Mesenchymal stem cell (in vitro differentiated cells and primary cell): ENCODE measurements at regions not wholly inside any gene's neighbourhood (a gene's known extent, or its start where the extent isn't known, plus 50 kb on each side); places are given as distances from the start of the nearest gene placed in this dataset.

Experiments used
- DNase-seq: peaks from one replicate; pipeline ENCODE4 v3.0.0-alpha.2; 2013
- H2AFZ ChIP-seq: one replicate; pipeline ENCODE4 v1.6.1; 2013; ENCODE audit warnings: low read depth, mild to moderate bottlenecking, control low read depth, inconsistent platforms, low read length, moderate library complexity
- H2AK5ac ChIP-seq: 2 replicates; pipeline ENCODE4 v1.6.1; 2013; ENCODE audit warnings: low read length, moderate library complexity, mild to moderate bottlenecking, inconsistent platforms; ENCODE audit not compliant: severe bottlenecking
- H2BK120ac ChIP-seq: one replicate; pipeline ENCODE4 v1.6.1; 2013; ENCODE audit warnings: low read depth, mild to moderate bottlenecking, inconsistent platforms, low read length, moderate library complexity
- H2BK12ac ChIP-seq, 2 experiments: one replicate each; pipeline ENCODE4 v1.6.1; 2013; ENCODE audit warnings: inconsistent platforms in 2 of 2, low read length in 2 of 2, mild to moderate bottlenecking in 2 of 2, moderate library complexity in 2 of 2, control low read depth in 1 of 2
- H2BK15ac ChIP-seq: one replicate; pipeline ENCODE4 v1.6.1; 2013; ENCODE audit warnings: mild to moderate bottlenecking, low read depth, inconsistent platforms; ENCODE audit not compliant: poor library complexity, severe bottlenecking
- H2BK5ac ChIP-seq: 2 replicates; pipeline ENCODE4 v1.6.1; 2013; ENCODE audit warnings: low read depth, mild to moderate bottlenecking, low read length, control low read depth, inconsistent platforms; ENCODE audit not compliant: poor library complexity, severe bottlenecking
- H3K14ac ChIP-seq, 2 experiments: one replicate each; pipeline ENCODE4 v1.6.1; 2013; ENCODE audit warnings: inconsistent platforms in 2 of 2, low read length in 2 of 2, control low read depth in 1 of 2, mild to moderate bottlenecking in 1 of 2, moderate library complexity in 1 of 2
- H3K18ac ChIP-seq, 2 experiments: one replicate each; pipeline ENCODE4 v1.6.1; 2013; ENCODE audit warnings: inconsistent platforms in 2 of 2, low read length in 2 of 2, control low read depth in 1 of 2, low read depth in 1 of 2, mild to moderate bottlenecking in 1 of 2
- H3K23ac ChIP-seq, 2 experiments: one replicate each; pipeline ENCODE4 v1.6.1; 2013; ENCODE audit warnings: inconsistent platforms in 2 of 2, low read length in 2 of 2, mild to moderate bottlenecking in 2 of 2, moderate library complexity in 2 of 2, control low read depth in 1 of 2
- H3K27ac ChIP-seq: 2 replicates; pipeline ENCODE4 v1.5.1; 2013; ENCODE audit warnings: mild to moderate bottlenecking, moderate library complexity, low read length, control low read depth, inconsistent platforms; ENCODE audit not compliant: poor library complexity, severe bottlenecking
- H3K27me3 ChIP-seq, 2 experiments: 2 replicates each; pipeline versions ENCODE4 v1.6.1 to v1.7.0; 2013; ENCODE audit warnings: low read length in 2 of 2, mild to moderate bottlenecking in 2 of 2, moderate library complexity in 2 of 2, control low read depth in 1 of 2, inconsistent platforms in 1 of 2; ENCODE audit not compliant: control insufficient read depth in 1 of 2, insufficient read depth in 1 of 2
- H3K36me3 ChIP-seq, 2 experiments: 2 replicates each; pipeline versions ENCODE4 v1.6.1 to v1.7.0; 2013; ENCODE audit warnings: low read length in 2 of 2, control low read depth in 1 of 2, inconsistent platforms in 1 of 2, low read depth in 1 of 2, mild to moderate bottlenecking in 1 of 2; ENCODE audit not compliant: insufficient read depth in 2 of 2, control insufficient read depth in 1 of 2
- H3K4ac ChIP-seq, 2 experiments: one replicate each; pipeline ENCODE4 v1.6.1; 2013; ENCODE audit warnings: inconsistent platforms in 2 of 2, low read length in 2 of 2, mild to moderate bottlenecking in 2 of 2, moderate library complexity in 2 of 2, control low read depth in 1 of 2, low read depth in 1 of 2
- H3K4me1 ChIP-seq: 2 replicates; pipeline ENCODE4 v1.6.1; 2013; ENCODE audit warnings: low read depth, low read length, control low read depth; ENCODE audit not compliant: control insufficient read depth, insufficient read depth
- H3K4me2 ChIP-seq: 2 replicates; pipeline ENCODE4 v1.6.1; 2013; ENCODE audit warnings: low read length, mild to moderate bottlenecking, inconsistent platforms; ENCODE audit not compliant: poor library complexity, severe bottlenecking
- H3K4me3 ChIP-seq, 2 experiments: 2 replicates each; pipeline versions ENCODE4 v1.5.1 to v1.7.0; 2013; ENCODE audit warnings: low read length in 2 of 2, mild to moderate bottlenecking in 2 of 2, control low read depth in 1 of 2, low read depth in 1 of 2; ENCODE audit not compliant: insufficient read depth in 1 of 2
- H3K79me1 ChIP-seq: replicated peaks from 2 replicates; pipeline ENCODE4 v1.6.1; 2013; ENCODE audit warnings: mild to moderate bottlenecking, control low read depth, low read length, inconsistent platforms; ENCODE audit not compliant: poor library complexity, severe bottlenecking
- H3K9ac ChIP-seq: 2 replicates; pipeline ENCODE4 v1.7.0; 2013; ENCODE audit warnings: mild to moderate bottlenecking, low read length, moderate library complexity
- H3K9me3 ChIP-seq: 2 replicates; pipeline ENCODE4 v1.7.0; 2013; ENCODE audit warnings: mild to moderate bottlenecking, low read length; ENCODE audit not compliant: control insufficient read depth
- H4K8ac ChIP-seq: one replicate; pipeline ENCODE4 v1.6.1; 2013; ENCODE audit warnings: inconsistent platforms, mild to moderate bottlenecking, low read length, moderate library complexity
- H4K91ac ChIP-seq: one replicate; pipeline ENCODE4 v1.6.1; 2013; ENCODE audit warnings: mild to moderate bottlenecking, low read length, inconsistent platforms
- WGBS: methylation state at CpG from one replicate; pipeline ENCODE4 v1.1.7; 2013; ENCODE audit warnings: mixed read lengths; 5-methylcytosine and 5-hydroxymethylcytosine counted together

DNA sequence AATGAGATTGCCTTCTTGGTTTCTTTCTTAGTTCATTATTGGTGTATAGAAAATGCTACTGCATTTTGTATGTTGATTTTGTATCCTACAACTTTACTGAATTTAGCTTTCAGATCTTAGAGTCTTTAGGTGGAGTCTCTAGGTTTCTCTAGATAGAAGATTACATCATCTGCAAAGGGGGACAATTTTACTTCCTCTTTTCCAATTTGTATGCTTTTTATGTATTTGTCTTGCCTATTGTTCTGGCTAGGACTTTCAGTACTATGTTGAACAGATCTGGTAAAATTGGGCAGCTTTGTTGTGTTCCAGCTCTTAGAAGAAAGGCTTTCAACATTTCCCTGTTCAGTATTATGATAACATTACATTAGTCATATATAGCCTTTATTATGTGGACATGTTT is 101.0 kb upstream of the SPRY2 start:
- H3K4me2 ChIP-seq: no peak overlapping the region
- H4K91ac ChIP-seq: no peak overlapping the region
- H3K4me3 ChIP-seq: no peak overlapping the region
- no peak overlapping the region for H3K18ac ChIP-seq
- H3K4me1 ChIP-seq: no peaks in the 10 kb centered on the region
- H3K23ac ChIP-seq: no peak overlapping the region
- H3K9me3 ChIP-seq: no peaks in the 10 kb centered on the region
- H3K27ac ChIP-seq: no peak overlapping the region
- no peak overlapping the region for H2BK12ac ChIP-seq
- no peak overlapping the region for H2AFZ ChIP-seq
- H3K36me3 ChIP-seq: no peaks in the 10 kb centered on the region
- no peaks in the 10 kb centered on the region for H3K79me1 ChIP-seq
- DNase-seq: no peak
- H3K4ac ChIP-seq: no peak overlapping the region
- H3K27me3 ChIP-seq: no peaks in the 10 kb centered on the region
- H3K14ac ChIP-seq: no peak overlapping the region
- H2BK120ac ChIP-seq: no peak overlapping the region
- H2AK5ac ChIP-seq: no peak overlapping the region
- H3K9ac ChIP-seq: no peak overlapping the region
- no peak overlapping the region for H2BK15ac ChIP-seq
- H2BK5ac ChIP-seq: no peak overlapping the region
- no peak overlapping the region for H4K8ac ChIP-seq

DNA sequence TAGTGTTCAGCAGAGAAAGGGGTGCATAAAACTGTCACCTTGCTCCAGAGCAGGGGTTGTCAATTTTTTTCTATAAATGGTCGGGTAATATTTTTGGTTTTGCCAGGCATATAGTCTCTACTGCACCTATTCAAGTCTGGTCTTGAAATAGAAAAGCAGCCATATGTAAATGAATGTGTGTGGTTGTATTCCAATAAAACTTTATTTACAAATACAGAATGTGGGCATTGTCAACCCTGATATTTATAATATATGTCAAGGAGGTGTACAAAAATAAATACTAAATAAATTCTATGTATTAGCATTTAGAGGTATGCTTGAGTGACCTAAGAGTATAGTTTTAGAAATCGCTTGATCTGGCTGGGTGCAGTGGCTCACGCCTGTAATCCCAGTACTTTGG is 97.6 kb upstream of the SPRY2 start:
- H4K91ac ChIP-seq: no peak overlapping the region
- no peaks in the 10 kb centered on the region for H3K27me3 ChIP-seq
- no peaks in the 10 kb centered on the region for H3K4me1 ChIP-seq
- H2BK12ac ChIP-seq: no peak overlapping the region
- no peak overlapping the region for H3K23ac ChIP-seq
- H2BK120ac ChIP-seq: no peak overlapping the region
- no peak overlapping the region for H4K8ac ChIP-seq
- no peak for DNase-seq
- no peak overlapping the region for H3K14ac ChIP-seq
- no peak overlapping the region for H3K4ac ChIP-seq
- no peak overlapping the region for H3K27ac ChIP-seq
- H3K9ac ChIP-seq: no peak overlapping the region
- no peak overlapping the region for H2AFZ ChIP-seq
- H3K4me2 ChIP-seq: no peak overlapping the region
- no peak overlapping the region for H3K4me3 ChIP-seq
- no peak overlapping the region for H2BK5ac ChIP-seq
- WGBS: 95% methylated on average over 2 of the region's 3 CpGs
- H3K9me3 ChIP-seq: no peaks in the 10 kb centered on the region
- no peak overlapping the region for H2BK15ac ChIP-seq
- no peaks in the 10 kb centered on the region for H3K36me3 ChIP-seq
- no peak overlapping the region for H2AK5ac ChIP-seq
- H3K79me1 ChIP-seq: no peaks in the 10 kb centered on the region
- H3K18ac ChIP-seq: no peak overlapping the region

DNA sequence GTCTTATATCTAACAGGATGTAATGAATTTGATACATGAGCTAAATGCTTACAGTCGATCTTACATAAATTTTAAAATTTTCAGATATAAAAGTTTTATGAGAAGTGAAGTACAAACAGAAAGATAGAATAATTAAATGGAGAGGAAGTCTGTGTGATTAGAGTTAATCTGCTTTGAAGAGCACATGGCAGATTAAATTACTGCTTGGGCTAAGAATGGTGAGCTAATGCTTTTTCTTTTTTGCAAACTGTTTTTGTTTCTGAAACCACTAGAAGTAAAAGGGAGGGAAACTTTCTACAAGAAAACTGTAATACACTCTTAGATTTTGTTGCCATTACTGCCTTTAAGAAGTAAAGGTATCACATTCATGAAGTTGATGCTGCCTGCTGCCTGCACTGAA is 96.3 kb upstream of the SPRY2 start:
- Histone ChIP-seq H2AFZ (no peak overlapping the region), H2BK12ac (no peak overlapping the region), H4K8ac (peak overlapping the region; percentile 60), H3K4me1 (no peaks in the 10 kb centered on the region), H2BK15ac (no peak overlapping the region), H4K91ac (peak overlapping the region; percentile 39), H3K9me3 (no peaks in the 10 kb centered on the region), H3K4me2 (no peak overlapping the region), H3K27me3 (no peaks in the 10 kb centered on the region), H3K9ac (peak overlapping the region; percentile 17), H3K4ac (peak overlapping the region in 1 of 2 experiments; percentile 40), H3K18ac (peak overlapping the region in 1 of 2 experiments; percentile 52), H2BK120ac (no peak overlapping the region), H3K4me3 (peak overlapping the region in 1 of 2 experiments; percentile 12), H3K14ac (no peak overlapping the region), H3K27ac (no peak overlapping the region), H3K23ac (no peak overlapping the region), H2BK5ac (no peak overlapping the region), H3K79me1 (no peaks in the 10 kb centered on the region), H3K36me3 (no peaks in the 10 kb centered on the region), H2AK5ac (no peak overlapping the region)
- DNase-seq: peak; percentile 6
- WGBS: no CpG with 5 or more reads among the region's 1 CpG

DNA sequence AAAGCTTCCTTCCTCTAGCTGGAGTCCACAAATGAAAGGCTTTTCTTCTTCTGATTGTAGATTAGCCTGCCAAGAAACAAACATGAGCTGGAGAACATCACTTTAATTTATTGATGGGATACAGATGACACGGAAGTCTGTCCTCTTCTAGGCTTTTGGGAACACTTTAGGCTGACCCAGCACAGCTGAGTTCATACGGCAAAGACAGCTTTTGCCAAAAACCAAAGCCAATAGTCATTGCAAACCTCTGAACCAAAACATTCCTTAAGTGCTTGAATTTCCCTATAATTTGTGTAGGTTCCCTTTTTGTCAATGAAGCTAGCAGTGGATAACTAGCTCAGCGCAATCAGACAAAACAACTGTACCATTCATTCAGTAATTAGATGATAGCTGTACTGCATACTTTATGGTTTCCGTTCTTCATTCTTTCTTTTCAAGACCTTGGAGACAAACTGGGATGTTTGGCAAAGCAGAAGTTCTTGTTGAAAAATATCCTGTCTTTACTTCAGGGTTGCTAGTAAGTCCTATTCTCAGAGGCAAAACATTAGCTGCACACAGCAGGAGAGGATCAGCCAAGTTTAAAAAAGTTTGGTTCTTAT is 95.7 kb upstream of the SPRY2 start:
- Histone ChIP-seq H3K4me1 (no peaks in the 10 kb centered on the region), H4K91ac (no peak overlapping the region), H4K8ac (no peak overlapping the region), H3K23ac (no peak overlapping the region), H3K27ac (no peak overlapping the region), H3K9ac (peak overlapping the region; percentile 17), H2AFZ (no peak overlapping the region), H2BK12ac (no peak overlapping the region), H3K27me3 (no peaks in the 10 kb centered on the region), H3K14ac (no peak overlapping the region), H3K18ac (no peak overlapping the region), H3K4me2 (peak overlapping the region; percentile 16), H3K4me3 (peak overlapping the region in 1 of 2 experiments; percentile 12), H2BK15ac (no peak overlapping the region), H2BK120ac (no peak overlapping the region), H2AK5ac (no peak overlapping the region), H3K36me3 (no peaks in the 10 kb centered on the region), H3K4ac (no peak overlapping the region), H3K79me1 (no peaks in the 10 kb centered on the region), H2BK5ac (no peak overlapping the region), H3K9me3 (no peaks in the 10 kb centered on the region)
- WGBS: 50% methylated on average over 4 of the region's 4 CpGs
- peak; percentile 43 for DNase-seq
